Panc1 (cell line): ENCODE measurements at regions not wholly inside any gene's neighbourhood (a gene's known extent, or its start where the extent isn't known, plus 50 kb on each side); places are given as distances from the start of the nearest gene placed in this dataset.

Experiments
- ATAC-seq: fragments of 200-7000 bp; cut with Tn5 transposase; 2 replicates; pipeline ENCODE4 v1.9.1; 2020; ENCODE audit warnings: mild to moderate bottlenecking, moderate library complexity
- BruUV-seq: library from RNA; stranded (reverse); fragments of 400-500 nt; replicated peaks from 2 replicates; lab custom pipeline; 2021; lab: Mats Ljungman, UMichigan
- CTCF ChIA-PET: fragments of 300-600 bp; sonication (Branson Sonifier 250); formaldehyde crosslinking; loops from one replicate; lab custom pipeline; 2022; ENCODE audit warnings: antibody characterized with exemption; lab: Charles Lee
- POLR2A ChIA-PET: fragments of 300-600 bp; sonication (Branson Sonifier 250); formaldehyde crosslinking; loops from one replicate; lab custom pipeline; 2022; ENCODE audit warnings: antibody characterized with exemption; lab: Charles Lee
- DNase-seq: peaks from one replicate; pipeline ENCODE4 v3.0.0-alpha.2; 2010; ENCODE audit warnings: low read depth, low spot score
- H3K27ac ChIP-seq: 2 replicates; pipeline ENCODE4 v1.5.1; 2011; ENCODE audit warnings: mild to moderate bottlenecking, low read length, inconsistent platforms
- H3K27me3 ChIP-seq: fragments of 200-500 bp; sonication (Bioruptor generic); 2 replicates; pipeline ENCODE4 v1.6.0; 2014; ENCODE audit warnings: low read length, inconsistent platforms; ENCODE audit not compliant: control insufficient read depth, insufficient read depth
- H3K36me3 ChIP-seq: fragments of 200-500 bp; sonication (Bioruptor generic); 2 replicates; pipeline ENCODE4 v1.5.1; 2014; ENCODE audit warnings: inconsistent platforms, mild to moderate bottlenecking, low read length, moderate library complexity; ENCODE audit not compliant: control insufficient read depth, insufficient read depth
- H3K4me1 ChIP-seq: 2 replicates; pipeline ENCODE4 v1.5.1; 2011; ENCODE audit warnings: inconsistent platforms, mild to moderate bottlenecking, low read length, moderate library complexity; ENCODE audit not compliant: control insufficient read depth, insufficient read depth
- H3K4me3 ChIP-seq, 2 experiments: 2 replicates each; pipeline ENCODE4 v1.5.1; 2011 to 2012; ENCODE audit warnings: low read depth in 2 of 2, low read length in 2 of 2, mild to moderate bottlenecking in 2 of 2, inconsistent platforms in 1 of 2, moderate library complexity in 1 of 2
- H3K9me3 ChIP-seq: fragments of 200-500 bp; sonication (Bioruptor generic); 2 replicates; pipeline ENCODE4 v1.5.1; 2014; ENCODE audit warnings: low read depth, mild to moderate bottlenecking, inconsistent platforms, low read length, moderate library complexity; ENCODE audit not compliant: control insufficient read depth, insufficient read depth
- CTCF ChIP-seq: fragments of 450-650 bp; IDR thresholded peaks from 2 replicates; pipeline ENCODE4 v1.5.1; 2017; ENCODE audit warnings: mild to moderate bottlenecking
- POLR2AphosphoS5 ChIP-seq: IDR thresholded peaks from 2 replicates; pipeline ENCODE4 v1.6.1; 2012; ENCODE audit warnings: mild to moderate bottlenecking, low read depth, low read length, moderate library complexity
- REST ChIP-seq, 2 experiments: IDR thresholded peaks; 2 replicates each; pipeline ENCODE4 v1.6.1; 2011 to 2012; ENCODE audit warnings: low read depth in 2 of 2, control low read depth in 1 of 2, low read length in 1 of 2, mild to moderate bottlenecking in 1 of 2, moderate library complexity in 1 of 2; ENCODE audit not compliant: insufficient read depth in 1 of 2
- SIN3A ChIP-seq: IDR thresholded peaks from 2 replicates; pipeline ENCODE4 v1.6.1; 2012; ENCODE audit warnings: low read depth, mild to moderate bottlenecking, low read length, moderate library complexity, borderline replicate concordance; ENCODE audit not compliant: insufficient read depth
- TCF7L2 ChIP-seq: IDR thresholded peaks from 2 replicates; pipeline ENCODE4 v1.6.1; 2011; ENCODE audit warnings: mild to moderate bottlenecking, low read depth, low read length, inconsistent platforms
- in situ Hi-C: cut with HindIII; loops from 2 replicates; pipeline ENCODE4 v1.10.0; 2016; ENCODE audit warnings: low sequenced_read_pairs, low pct_unique_long_range_greater_than_20kb
- intact Hi-C: fragments of 100-400 bp; cut with micrococcal nuclease; formaldehyde crosslinking; loops from one replicate; pipeline ENCODE4 v1.10.0; 2022; ENCODE audit not compliant: unreplicated experiment

GRCh38 chr11:127894316-127894715 is 693.0 kb downstream of the ETS1 start:
- no TSS peak for BruUV-seq
- CTCF ChIA-PET: interaction anchor here (0.6 to 0.7 kb wide), 2 partner anchors 424 to 1168 kb away, joined by 3 read pairs; no protein-coding TSS in a partner anchor
- Histone ChIP-seq H3K27me3 (no peaks in the 10 kb centered on the region), H3K4me3 (no peak overlapping the region), H3K9me3 (peaks cover 4% of the 10 kb centered on the region; the same call in 1 of the 2 replicates), H3K4me1 (no peaks in the 10 kb centered on the region), H3K36me3 (no peaks in the 10 kb centered on the region), H3K27ac (no peak overlapping the region)
- in situ Hi-C loops: no loop called here
- intact Hi-C loops: no loop called here
- TF ChIP-seq SIN3A: no peak
- TF ChIP-seq TCF7L2: no peak
- no peak for TF ChIP-seq POLR2AphosphoS5
- TF ChIP-seq CTCF: no peak
- no peak for TF ChIP-seq REST (IDR thresholded peaks at IDR 0.05; ENCODE audit: insufficient read depth in 1 of 2, low read depth in 2 of 2, low read length in 1 of 2)
- DNase-seq (no peak), ATAC-seq (no peak)
- POLR2A ChIA-PET: no interaction called here

GRCh38 chr11:127890030-127890615 is 697.2 kb downstream of the ETS1 start:
- no peak for ATAC-seq
- in situ Hi-C loops: no loop called here
- CTCF ChIA-PET: no interaction called here
- TF ChIP-seq REST (IDR thresholded peaks at IDR 0.05; ENCODE audit: insufficient read depth in 1 of 2, low read depth in 2 of 2, low read length in 1 of 2): no peak
- TF ChIP-seq SIN3A: no peak
- TF ChIP-seq TCF7L2: no peak
- TF ChIP-seq CTCF: no peak
- TF ChIP-seq POLR2AphosphoS5: no peak
- Histone ChIP-seq H3K36me3 (no peaks in the 10 kb centered on the region), H3K9me3 (no peaks in the 10 kb centered on the region), H3K4me1 (no peaks in the 10 kb centered on the region), H3K27ac (no peak overlapping the region), H3K4me3 (no peak overlapping the region), H3K27me3 (no peaks in the 10 kb centered on the region)
- no TSS peak for BruUV-seq
- intact Hi-C loops: no loop called here
- POLR2A ChIA-PET: interaction anchor here (0.6 kb wide), 1 partner anchor 13 kb away, joined by 3 read pairs; no protein-coding TSS in a partner anchor
- DNase-seq: no peak
